AG04450 (cell line): ENCODE measurements at regions not wholly inside any gene's neighbourhood (a gene's known extent, or its start where the extent isn't known, plus 50 kb on each side); places are given as distances from the start of the nearest gene placed in this dataset.

Source experiments
- CTCF ChIA-PET: fragments of 300-600, 350-600 bp; formaldehyde crosslinking; extraction: SDS; loops from one replicate; lab custom pipeline; 2022; ENCODE audit warnings: antibody characterized with exemption, inconsistent platforms; lab: Charles Lee
- POLR2A ChIA-PET: fragments of 350-600 bp; formaldehyde crosslinking; extraction: SDS; loops from one replicate; lab custom pipeline; 2021; ENCODE audit warnings: antibody characterized with exemption, inconsistent platforms; lab: Yijun Ruan, JAX
- DNase-seq: peaks from one replicate; pipeline ENCODE4 v3.0.0-alpha.2; 2011; ENCODE audit warnings: low read depth, low spot score
- H3K27ac ChIP-seq: one replicate; pipeline ENCODE4 v1.5.1; 2012; ENCODE audit warnings: low read depth, low read length, control low read depth
- H3K27me3 ChIP-seq: one replicate; pipeline ENCODE4 v1.6.0; 2012; ENCODE audit warnings: low read length; ENCODE audit not compliant: control insufficient read depth, insufficient read depth
- H3K4me3 ChIP-seq: 2 replicates; pipeline ENCODE4 v1.5.1; 2011; ENCODE audit warnings: mild to moderate bottlenecking, low read depth, low read length, control low read depth
- H3K9me3 ChIP-seq: 2 replicates; pipeline ENCODE4 v1.5.1; 2012; ENCODE audit warnings: low read length; ENCODE audit not compliant: control insufficient read depth, insufficient read depth
- CTCF ChIP-seq: IDR thresholded peaks from 2 replicates; pipeline ENCODE4 v1.5.1; 2011; ENCODE audit warnings: low read depth, low read length, control low read depth, inconsistent platforms

- no peaks in the 10 kb centered on the region for H3K9me3 ChIP-seq
- no peak for TF ChIP-seq CTCF
- POLR2A ChIA-PET, result no interaction called here
- no peak overlapping the region for H3K4me3 ChIP-seq
- CTCF ChIA-PET, result no interaction called here
- no peak for DNase-seq
- no peak overlapping the region for H3K27ac ChIP-seq
- H3K27me3 ChIP-seq, result no peaks in the 10 kb centered on the region
Observed at GRCh38 chr7:17133977-17134376, 164.5 kb upstream of the AHR start.

DNA sequence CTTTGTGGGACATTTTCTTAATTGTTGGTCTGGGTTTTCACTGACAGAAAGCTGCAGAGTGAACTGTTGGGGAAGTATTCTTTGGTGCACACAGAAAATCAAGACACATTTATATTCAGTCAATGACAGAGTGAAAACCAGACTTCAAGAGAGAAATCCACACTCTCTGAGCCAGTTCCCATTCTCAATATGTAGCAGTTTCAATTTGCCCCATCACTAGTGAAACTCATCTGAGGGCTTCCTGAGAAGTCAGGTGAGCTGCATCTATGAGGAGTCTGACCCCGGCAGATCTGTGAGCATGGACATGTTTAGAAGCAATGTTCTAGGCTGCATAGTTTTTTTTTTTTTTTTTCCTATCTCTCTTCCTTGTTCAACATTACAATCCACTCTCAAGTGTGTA, 163.7 kb upstream of the AHR start:
- no peaks in the 10 kb centered on the region for H3K9me3 ChIP-seq
- no peak for DNase-seq
- TF ChIP-seq CTCF, result no peak
- no peak overlapping the region for H3K27ac ChIP-seq
- H3K27me3 ChIP-seq, result no peaks in the 10 kb centered on the region
- H3K4me3 ChIP-seq, result no peak overlapping the region
- CTCF ChIA-PET, result no interaction called here
- POLR2A ChIA-PET, result no interaction called here

- CTCF ChIA-PET, result no interaction called here
- Histone ChIP-seq H3K27me3 (no peaks in the 10 kb centered on the region), H3K4me3 (no peak overlapping the region), H3K9me3 (no peaks in the 10 kb centered on the region), H3K27ac (no peak overlapping the region)
- no peak for TF ChIP-seq CTCF
- DNase-seq, result no peak
- POLR2A ChIA-PET, result no interaction called here
Observed at GRCh38 chr7:17136126-17136525, 162.3 kb upstream of the AHR start.

GRCh38 chr7:17139081-17139480, 159.4 kb upstream of the AHR start:
- TF ChIP-seq CTCF, result no peak
- Histone ChIP-seq H3K27me3 (no peaks in the 10 kb centered on the region), H3K4me3 (no peak overlapping the region), H3K27ac (no peak overlapping the region), H3K9me3 (no peaks in the 10 kb centered on the region)
- POLR2A ChIA-PET, result interaction anchor here (0.7 kb wide), 1 partner anchor 64 kb away, joined by 4 read pairs; no protein-coding TSS in a partner anchor
- DNase-seq, result no peak
- CTCF ChIA-PET, result no interaction called here

DNA sequence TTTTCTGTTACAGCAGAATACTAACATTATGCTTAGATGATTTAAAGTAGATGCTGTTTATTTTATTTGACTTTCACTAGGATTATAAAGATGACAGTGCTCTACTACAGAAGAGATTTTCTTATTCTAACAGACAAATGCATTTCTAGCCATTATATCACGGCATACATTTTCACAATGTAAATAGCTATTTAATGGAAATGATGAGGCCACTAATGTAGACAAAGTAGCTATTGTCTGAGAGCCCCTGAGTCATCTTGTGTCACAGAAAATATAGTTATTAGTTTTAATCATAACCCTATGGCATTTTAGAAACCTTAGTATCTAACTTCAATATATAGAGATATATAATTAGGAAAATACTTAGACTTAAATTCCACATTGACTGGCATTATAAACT, 158.0 kb upstream of the AHR start:
- Histone ChIP-seq H3K27me3 (no peaks in the 10 kb centered on the region), H3K9me3 (no peaks in the 10 kb centered on the region), H3K4me3 (no peak overlapping the region), H3K27ac (no peak overlapping the region)
- CTCF ChIA-PET, result no interaction called here
- no peak for DNase-seq
- POLR2A ChIA-PET, result no interaction called here
- no peak for TF ChIP-seq CTCF
